ENCODE measurements at regions not wholly inside any gene's neighbourhood (a gene's known extent, or its start where the extent isn't known, plus 50 kb on each side); places are given as distances from the start of the nearest gene placed in this dataset.
"Not testable (repeated sequence)": the region's sequence is repeated elsewhere in the genome, so short reads cannot be mapped to it uniquely, and the experiment has no call there.

- no peaks in the 10 kb centered on the region for H3K9me3 ChIP-seq
- no peaks in the 10 kb centered on the region for H3K27me3 ChIP-seq
- no peak for TF ChIP-seq CTCF (IDR thresholded peaks at IDR 0.05; ENCODE audit: low read depth, low read length)
- H3K4me3 ChIP-seq (ENCODE audit: low read depth, low read length): no peak overlapping the region
- no peaks in the 10 kb centered on the region for H3K36me3 ChIP-seq
- DNase-seq: no peak
- H3K4me1 ChIP-seq: no peaks in the 10 kb centered on the region
Measured at GRCh38 chr4:33989820-33990443, 2254.4 kb downstream of the ARAP2 start.

GRCh38 chr4:33996075-33996718, 2248.1 kb downstream of the ARAP2 start:
- Histone ChIP-seq H3K9me3 (no peaks in the 10 kb centered on the region), H3K4me3 (ENCODE audit: low read depth, low read length) (no peak overlapping the region), H3K36me3 (no peaks in the 10 kb centered on the region), H3K4me1 (no peaks in the 10 kb centered on the region), H3K27me3 (no peaks in the 10 kb centered on the region)
- no peak for TF ChIP-seq CTCF (IDR thresholded peaks at IDR 0.05; ENCODE audit: low read depth, low read length)
- DNase-seq: no peak

DNA sequence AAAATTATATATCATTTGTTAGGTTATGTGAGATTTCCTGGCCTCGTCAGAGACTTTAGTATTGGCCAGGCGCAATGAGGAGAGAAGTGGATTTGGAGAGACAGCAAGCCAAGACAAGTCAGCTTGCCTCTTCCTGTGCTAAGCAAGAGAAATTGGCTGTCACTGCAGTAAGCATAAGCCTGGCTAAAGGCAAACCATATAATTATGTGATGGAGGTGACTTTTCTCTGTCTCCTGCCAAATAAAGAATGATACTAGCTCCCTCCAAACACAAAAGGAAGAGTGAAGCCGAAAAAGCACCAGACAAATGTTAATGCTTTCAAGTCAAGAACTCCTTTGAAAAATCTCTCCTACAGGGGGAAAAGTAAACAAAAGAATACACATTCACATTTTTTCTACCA, 2246.0 kb downstream of the ARAP2 start:
- Histone ChIP-seq H3K27me3 (no peaks in the 10 kb centered on the region), H3K36me3 (no peaks in the 10 kb centered on the region), H3K4me3 (ENCODE audit: low read depth, low read length) (no peak overlapping the region), H3K9me3 (no peaks in the 10 kb centered on the region), H3K4me1 (no peaks in the 10 kb centered on the region)
- no peak for TF ChIP-seq CTCF (IDR thresholded peaks at IDR 0.05; ENCODE audit: low read depth, low read length)
- DNase-seq: no peak

DNA sequence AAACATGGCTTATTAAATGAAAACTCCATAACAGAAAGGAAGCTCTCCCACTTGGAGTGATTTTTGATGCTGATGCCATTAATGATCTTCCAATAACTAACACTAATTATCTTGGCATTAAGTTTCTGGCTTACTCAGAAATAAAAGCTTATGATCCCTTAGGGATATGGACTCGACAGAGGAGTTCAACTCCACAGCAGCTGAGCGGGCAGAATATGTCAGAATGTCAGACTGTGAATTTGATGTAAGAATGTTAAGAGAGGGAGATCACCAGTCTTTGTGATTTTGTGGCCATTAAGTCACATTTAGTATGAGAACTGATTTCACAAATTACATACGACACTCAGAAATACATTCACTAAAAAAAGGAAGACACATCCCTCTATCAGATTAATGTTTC, 2244.0 kb downstream of the ARAP2 start:
- H3K36me3 ChIP-seq: no peaks in the 10 kb centered on the region
- H3K27me3 ChIP-seq: no peaks in the 10 kb centered on the region
- no peak overlapping the region for H3K4me3 ChIP-seq (ENCODE audit: low read depth, low read length)
- H3K4me1 ChIP-seq: no peaks in the 10 kb centered on the region
- H3K9me3 ChIP-seq: no peaks in the 10 kb centered on the region
- no peak for DNase-seq
- no peak for TF ChIP-seq CTCF (IDR thresholded peaks at IDR 0.05; ENCODE audit: low read depth, low read length)

GRCh38 chr4:34006540-34006939, 2237.8 kb downstream of the ARAP2 start:
- DNase-seq; H3K4me3 ChIP-seq (ENCODE audit: low read depth, low read length); H3K36me3 ChIP-seq; H3K27me3 ChIP-seq; H3K9me3 ChIP-seq; H3K4me1 ChIP-seq: not testable (repeated sequence)

GRCh38 chr4:34009951-34010350, 2234.4 kb downstream of the ARAP2 start:
- H3K4me3 ChIP-seq (ENCODE audit: low read depth, low read length): no peak overlapping the region
- H3K4me1 ChIP-seq: peaks cover 5% of the 10 kb centered on the region
- H3K36me3 ChIP-seq: no peaks in the 10 kb centered on the region
- no peak for TF ChIP-seq CTCF (IDR thresholded peaks at IDR 0.05; ENCODE audit: low read depth, low read length)
- no peaks in the 10 kb centered on the region for H3K27me3 ChIP-seq
- no peaks in the 10 kb centered on the region for H3K9me3 ChIP-seq
- no peak for DNase-seq

Measured in BE2C (cell line).